Epidermal melanocyte (primary cell): ENCODE measurements at regions not wholly inside any gene's neighbourhood (a gene's known extent, or its start where the extent isn't known, plus 50 kb on each side); places are given as distances from the start of the nearest gene placed in this dataset.
"Not testable (repeated sequence)": the region's sequence is repeated elsewhere in the genome, so short reads cannot be mapped to it uniquely, and the experiment has no call there.

Experiments
- DNase-seq: peaks from one replicate; pipeline ENCODE4 v3.0.0; 2011; ENCODE audit warnings: low spot score; ENCODE audit not compliant: insufficient read length

DNA sequence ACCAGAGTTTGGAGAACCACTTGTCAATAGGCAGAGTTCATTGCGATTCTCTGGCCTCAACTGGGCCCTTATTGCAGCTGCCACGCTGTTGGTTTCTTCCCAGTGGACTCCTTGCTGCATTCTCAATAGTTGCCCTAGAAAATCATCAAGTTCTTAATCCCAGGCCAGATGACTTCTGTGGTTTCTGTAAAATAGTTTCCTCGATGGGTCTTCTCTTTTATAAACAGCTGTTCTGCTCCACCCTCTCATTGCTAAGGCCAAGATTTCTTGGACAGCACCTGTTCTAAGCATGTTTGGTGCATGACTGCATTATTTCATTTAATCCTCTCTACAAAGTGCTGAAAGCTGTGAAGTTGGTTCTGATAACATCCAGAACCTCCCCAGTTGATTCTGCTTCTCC, 131.0 kb downstream of the BCL2L11 start:
- DNase-seq, result no peak

DNA sequence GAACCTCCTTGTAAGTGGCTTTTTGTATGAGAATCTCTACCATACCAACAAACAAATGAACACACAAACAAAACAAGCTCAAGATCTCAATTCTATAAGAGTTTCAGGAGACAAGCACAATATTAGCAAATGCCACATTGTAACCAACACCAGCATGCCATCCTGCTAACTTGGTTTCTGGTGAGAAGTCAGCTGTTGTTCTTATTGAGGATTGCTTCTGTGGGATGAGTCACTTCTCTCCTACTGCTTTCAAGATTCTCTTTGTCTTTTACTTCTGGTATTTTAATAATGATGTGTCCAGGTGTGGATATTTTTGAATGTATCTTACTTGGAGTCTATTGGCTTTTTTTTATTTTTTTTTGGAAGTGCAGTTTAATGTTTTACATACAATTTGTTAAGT, 131.7 kb downstream of the BCL2L11 start:
- DNase-seq, result no peak

DNA sequence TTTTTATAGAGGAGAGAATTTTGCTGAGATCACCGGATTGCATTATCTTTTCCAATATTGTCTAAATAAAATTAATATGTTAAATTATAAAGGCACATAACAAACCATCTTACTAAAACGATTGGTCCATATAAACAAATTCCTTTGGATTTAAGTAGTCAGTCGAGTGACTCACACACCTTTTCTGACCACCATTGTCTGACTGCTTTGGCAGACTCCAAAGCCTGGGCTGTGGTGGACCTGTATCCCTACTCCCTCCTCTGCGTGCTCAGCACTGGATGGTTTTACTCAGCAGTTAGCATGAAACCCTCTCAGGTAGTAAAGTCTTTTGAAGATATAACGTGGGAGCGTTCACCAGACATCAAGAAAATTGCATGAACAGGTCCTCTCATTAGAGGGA, 134.2 kb downstream of the BCL2L11 start:
- DNase-seq, result not testable (repeated sequence)

- not testable (repeated sequence) for DNase-seq
These were observed 135.9 kb downstream of the BCL2L11 start for GRCh38 chr2:111256628-111257027.

GRCh38 chr2:111257607-111258006, 136.9 kb downstream of the BCL2L11 start:
- not testable (repeated sequence) for DNase-seq

GRCh38 chr2:111258318-111258717, 137.6 kb downstream of the BCL2L11 start:
- not testable (repeated sequence) for DNase-seq

DNA sequence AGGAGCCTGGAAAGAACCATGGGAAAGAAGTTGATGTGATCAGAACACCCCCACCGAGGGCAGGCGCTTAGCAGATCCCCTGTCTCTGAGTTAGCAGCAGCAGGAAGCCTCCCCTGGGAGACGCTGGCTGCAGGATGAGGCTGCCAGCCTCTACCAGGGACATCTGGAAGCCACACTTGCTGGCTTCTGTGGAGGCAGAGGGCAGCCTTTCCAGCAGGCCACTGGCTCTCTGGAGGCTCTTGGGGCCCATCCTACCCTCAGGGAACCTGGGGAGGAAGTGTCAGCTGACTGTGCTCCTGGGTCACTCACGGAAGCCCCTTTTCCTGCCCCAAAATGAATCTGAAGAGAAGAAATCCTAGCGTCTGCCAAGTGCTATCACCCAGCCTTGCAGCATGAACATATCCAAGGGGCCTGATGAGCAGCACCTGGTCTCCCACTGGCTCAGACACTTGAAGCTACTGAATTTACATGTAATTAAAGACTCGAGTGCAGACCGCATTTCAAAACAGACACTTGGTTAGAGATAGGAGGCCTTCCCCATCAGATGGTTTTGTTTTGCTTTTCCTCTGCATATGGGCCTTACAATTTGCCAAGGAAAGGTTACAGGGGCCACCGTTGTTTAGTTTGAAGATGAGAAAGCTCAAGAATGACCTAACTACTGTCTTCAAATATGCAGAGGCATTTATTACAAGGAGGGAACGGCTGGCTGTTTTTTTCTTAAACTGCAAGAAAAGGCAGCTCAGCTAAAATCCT, 142.1 kb downstream of the BCL2L11 start:
- DNase-seq, result not testable (repeated sequence)

DNA sequence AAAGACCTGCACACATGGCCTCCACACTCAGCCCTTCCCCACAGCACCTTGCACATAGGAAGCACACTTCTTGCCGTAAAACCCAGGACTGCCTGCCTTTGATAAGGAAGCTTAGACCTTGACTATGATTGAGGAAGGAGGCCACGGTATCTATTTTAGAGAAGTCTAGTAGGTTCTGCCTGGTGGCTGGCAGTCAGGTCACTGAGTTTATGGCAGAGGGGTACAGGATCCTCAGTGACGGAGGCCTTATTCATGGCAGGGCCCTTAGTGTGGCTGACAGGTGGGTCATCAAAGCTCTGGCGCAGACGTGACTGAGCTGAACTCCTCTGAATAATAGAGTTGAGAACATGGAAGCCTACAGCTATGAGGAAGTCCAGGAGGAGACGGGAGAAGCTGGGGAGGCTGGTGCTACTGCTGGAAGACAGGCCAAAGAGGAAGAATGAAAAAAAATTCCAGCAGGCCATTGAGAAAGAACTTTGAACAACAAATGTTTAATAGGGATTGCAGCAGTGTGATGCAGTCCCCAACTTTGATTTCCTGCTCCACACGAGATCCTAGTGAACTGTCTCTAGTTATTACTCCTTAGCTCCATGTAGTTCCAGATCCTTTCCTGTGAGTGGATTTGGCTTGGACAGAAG, 142.8 kb downstream of the BCL2L11 start:
- not testable (repeated sequence) for DNase-seq

DNA sequence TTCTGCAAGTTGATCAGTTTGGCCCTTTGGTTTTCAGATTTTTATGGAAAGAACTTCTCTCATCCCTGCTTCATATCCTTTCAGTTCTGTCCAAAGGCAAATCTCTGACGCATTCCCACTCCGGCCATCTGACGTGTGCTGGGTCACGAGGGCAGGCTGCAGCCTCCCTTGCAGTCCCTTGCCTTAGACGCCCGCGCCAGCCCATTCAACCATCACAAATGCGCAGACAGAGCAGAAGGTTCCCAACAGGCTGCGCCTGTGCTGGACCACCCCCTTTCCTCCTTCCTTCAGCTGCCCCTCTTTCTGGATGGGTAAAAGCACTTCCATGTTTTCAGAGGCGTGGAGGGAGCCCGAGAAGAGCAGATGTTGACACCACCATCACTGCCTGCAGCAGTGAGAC, 144.2 kb downstream of the BCL2L11 start:
- not testable (repeated sequence) for DNase-seq

DNA sequence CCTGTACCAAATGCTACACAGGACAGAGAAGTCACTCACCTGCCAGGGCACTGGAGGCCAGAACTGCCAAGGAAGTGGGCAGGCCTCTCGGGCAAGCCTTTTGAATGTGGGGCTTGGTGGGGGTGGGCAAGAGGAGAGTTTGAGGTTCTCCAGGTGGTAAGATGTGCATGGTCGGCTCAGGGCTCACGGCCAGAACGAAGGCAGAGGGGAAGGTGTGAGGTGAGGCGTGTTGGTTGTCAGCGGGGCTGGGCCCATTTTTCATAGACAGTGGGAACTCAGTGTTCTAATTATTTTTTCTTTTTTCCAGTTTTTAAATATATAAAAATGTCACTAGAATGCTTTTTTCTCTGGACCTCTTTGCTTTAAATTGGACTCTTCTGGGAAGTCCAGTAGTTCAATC, 145.8 kb downstream of the BCL2L11 start:
- DNase-seq, result not testable (repeated sequence)

- DNase-seq, result not testable (repeated sequence)
These were observed 146.3 kb downstream of the BCL2L11 start for GRCh38 chr2:111267038-111267437.

DNA sequence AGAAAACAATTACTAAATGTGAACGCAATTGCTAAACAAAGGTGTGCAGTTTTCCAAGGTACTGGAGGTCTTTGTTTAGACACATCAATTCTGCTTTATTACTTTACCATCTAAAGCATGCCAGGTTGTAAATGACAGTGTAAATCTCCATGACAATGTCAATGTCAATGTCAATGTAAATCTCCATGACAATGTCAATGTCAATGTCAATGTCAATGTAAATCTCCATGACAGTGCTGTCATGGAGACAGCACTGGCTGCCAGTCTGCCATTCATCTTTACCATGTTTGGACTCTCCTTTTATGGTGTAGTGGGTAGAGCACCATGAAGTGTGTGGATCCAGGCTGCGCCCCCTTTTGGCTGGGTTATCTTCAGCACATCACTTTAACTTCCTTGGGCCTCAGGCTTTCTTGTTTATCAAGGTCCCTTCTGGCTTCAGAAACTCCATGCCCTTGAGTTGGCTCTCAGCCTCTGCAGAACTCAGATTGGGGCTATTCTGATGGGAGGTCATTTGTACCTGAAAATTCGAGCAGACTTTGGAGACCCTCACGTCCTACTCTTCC, 149.1 kb downstream of the BCL2L11 start:
- not testable (repeated sequence) for DNase-seq

GRCh38 chr2:111270569-111270968, 149.9 kb downstream of the BCL2L11 start:
- not testable (repeated sequence) for DNase-seq

GRCh38 chr2:111271647-111272304, 151.1 kb downstream of the BCL2L11 start:
- DNase-seq, result not testable (repeated sequence)

GRCh38 chr2:111273007-111273406, 152.3 kb downstream of the BCL2L11 start:
- not testable (repeated sequence) for DNase-seq

DNA sequence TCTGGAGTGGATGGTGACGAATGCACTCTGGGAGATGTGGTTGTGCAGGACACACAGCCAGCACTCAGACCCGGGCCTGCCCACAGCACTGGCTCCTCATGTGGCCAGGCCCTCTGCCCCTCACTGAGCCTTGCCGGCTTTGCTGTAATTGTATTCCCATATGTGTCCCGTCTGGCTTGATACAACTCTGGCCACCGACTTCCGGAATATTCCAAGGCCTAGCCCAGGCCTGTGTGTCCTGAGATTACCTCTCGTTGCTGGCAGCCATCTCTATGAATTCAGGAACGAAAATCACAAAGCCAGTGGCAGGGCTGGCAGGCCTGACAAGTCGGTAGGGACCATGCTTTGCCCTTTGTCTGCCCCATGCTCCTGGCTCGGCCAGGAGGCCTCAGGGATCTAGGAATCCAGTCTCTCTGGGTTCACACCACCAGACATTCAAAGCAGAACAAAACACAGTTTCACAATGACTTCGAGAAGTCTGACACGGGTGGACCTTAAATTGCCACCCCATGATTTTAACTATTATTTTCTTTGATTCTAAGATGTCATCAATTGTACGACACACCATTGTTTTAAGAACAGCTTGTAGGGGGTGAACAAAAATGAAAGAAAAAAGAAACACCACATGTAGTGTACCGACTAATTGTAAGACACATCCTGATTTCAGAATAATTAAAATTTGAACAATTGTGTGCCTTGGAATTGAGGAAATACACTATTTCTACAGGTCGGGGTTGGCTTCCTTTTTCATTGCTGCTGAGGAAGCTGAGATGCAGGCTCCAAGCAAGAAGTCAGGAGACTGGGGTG, 154.5 kb downstream of the BCL2L11 start:
- DNase-seq, result not testable (repeated sequence)

- DNase-seq, result not testable (repeated sequence)
These were observed 155.1 kb downstream of the BCL2L11 start for GRCh38 chr2:111275854-111276171.

DNA sequence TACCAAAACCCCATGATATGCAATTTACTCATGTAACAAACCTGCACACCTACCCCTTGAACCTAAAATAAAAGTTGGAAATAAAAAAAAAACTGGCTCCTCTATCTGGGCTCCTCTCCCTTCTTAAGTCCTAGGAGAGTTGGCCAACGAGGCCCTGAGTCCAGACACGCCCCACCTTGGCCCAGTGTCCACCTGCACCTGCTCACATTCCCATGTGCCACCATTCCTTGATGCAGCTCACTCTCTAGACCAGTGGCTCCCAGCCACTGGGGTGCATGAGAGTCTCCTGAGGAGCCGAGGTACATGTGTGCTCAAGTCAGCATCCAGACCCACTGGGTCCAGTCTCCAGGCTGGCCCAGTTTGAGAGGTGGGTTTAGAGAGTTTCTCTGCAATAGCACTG, 157.4 kb downstream of the BCL2L11 start:
- not testable (repeated sequence) for DNase-seq

- DNase-seq, result not testable (repeated sequence)
These were observed 160.1 kb downstream of the BCL2L11 start for GRCh38 chr2:111280709-111281286.

DNA sequence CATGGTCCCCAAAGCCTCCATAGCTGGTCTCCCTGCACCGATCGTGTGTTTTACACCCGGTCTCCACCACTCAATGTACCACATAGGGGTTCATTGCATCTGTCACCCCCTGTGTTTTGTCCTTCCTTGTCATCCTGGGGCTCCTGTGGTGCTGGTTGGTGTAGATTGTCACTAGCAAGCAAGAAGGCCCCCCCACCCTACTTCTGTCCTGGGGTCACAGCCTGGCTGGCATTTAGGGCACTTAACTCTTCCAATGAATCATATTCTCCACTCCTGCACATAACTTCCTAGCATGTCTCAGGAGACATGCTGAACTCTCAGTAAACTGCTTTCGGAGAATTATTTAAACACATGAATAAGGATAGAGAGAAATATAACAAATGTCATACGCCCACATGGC, 161.4 kb downstream of the BCL2L11 start:
- DNase-seq, result not testable (repeated sequence)
